KMS-11 (cell line): ENCODE measurements at regions not wholly inside any gene's neighbourhood (a gene's known extent, or its start where the extent isn't known, plus 50 kb on each side); places are given as distances from the start of the nearest gene placed in this dataset.

Experiments
- H2AFZ ChIP-seq: fragments of 200-600 bp; sonication (generic); 2 replicates; pipeline ENCODE4 v1.6.1; 2016; ENCODE audit warnings: antibody characterized with exemption, mixed run types, low read depth
- H3K27ac ChIP-seq: fragments of 200-600 bp; sonication (generic); 2 replicates; pipeline ENCODE4 v1.6.1; 2016; ENCODE audit warnings: mild to moderate bottlenecking, mixed run types
- H3K27me3 ChIP-seq: fragments of 200-600 bp; sonication (generic); 2 replicates; pipeline ENCODE4 v1.6.1; 2017; ENCODE audit warnings: mild to moderate bottlenecking, low read depth, mixed run types, moderate library complexity; ENCODE audit not compliant: insufficient read depth
- H3K36me3 ChIP-seq: fragments of 200-600 bp; sonication (generic); 2 replicates; pipeline ENCODE4 v1.6.1; 2017; ENCODE audit warnings: mild to moderate bottlenecking, mixed run types; ENCODE audit not compliant: insufficient read depth
- H3K4me1 ChIP-seq: fragments of 200-600 bp; sonication (generic); 2 replicates; pipeline ENCODE4 v1.6.1; 2016; ENCODE audit warnings: mild to moderate bottlenecking, low read depth, mixed run types; ENCODE audit not compliant: poor library complexity, severe bottlenecking
- H3K4me2 ChIP-seq: fragments of 200-600 bp; sonication (generic); 2 replicates; pipeline ENCODE4 v1.7.0; 2016; ENCODE audit warnings: mild to moderate bottlenecking, mixed run types
- H3K4me3 ChIP-seq: fragments of 200-600 bp; sonication (generic); IDR thresholded peaks from 2 replicates; pipeline ENCODE4 v1.6.1; 2017; ENCODE audit warnings: low read depth, low read length, mixed read lengths; ENCODE audit not compliant: insufficient read depth
- H3K79me2 ChIP-seq: fragments of 200-600 bp; sonication (generic); 2 replicates; pipeline ENCODE4 v1.6.1; 2016; ENCODE audit warnings: low read depth, mixed run types; ENCODE audit not compliant: insufficient read depth
- H3K9ac ChIP-seq: fragments of 200-600 bp; sonication (generic); 2 replicates; pipeline ENCODE4 v1.6.1; 2016; ENCODE audit warnings: mild to moderate bottlenecking, mixed run types
- H4K20me1 ChIP-seq: fragments of 200-600 bp; sonication (generic); 2 replicates; pipeline ENCODE4 v1.6.1; 2016; ENCODE audit warnings: mild to moderate bottlenecking, mixed run types; ENCODE audit not compliant: insufficient read depth
- TF ChIP-seq, protein P1 (sequence below): fragments of 200-600 bp; sonication (generic); conservative IDR thresholded peaks from 2 replicates; pipeline ENCODE4 v1.6.1; 2017; ENCODE audit warnings: low read depth, mild to moderate bottlenecking, antibody characterized with exemption, low read length, moderate library complexity, mixed read lengths

- TF ChIP-seq, protein P1, sequence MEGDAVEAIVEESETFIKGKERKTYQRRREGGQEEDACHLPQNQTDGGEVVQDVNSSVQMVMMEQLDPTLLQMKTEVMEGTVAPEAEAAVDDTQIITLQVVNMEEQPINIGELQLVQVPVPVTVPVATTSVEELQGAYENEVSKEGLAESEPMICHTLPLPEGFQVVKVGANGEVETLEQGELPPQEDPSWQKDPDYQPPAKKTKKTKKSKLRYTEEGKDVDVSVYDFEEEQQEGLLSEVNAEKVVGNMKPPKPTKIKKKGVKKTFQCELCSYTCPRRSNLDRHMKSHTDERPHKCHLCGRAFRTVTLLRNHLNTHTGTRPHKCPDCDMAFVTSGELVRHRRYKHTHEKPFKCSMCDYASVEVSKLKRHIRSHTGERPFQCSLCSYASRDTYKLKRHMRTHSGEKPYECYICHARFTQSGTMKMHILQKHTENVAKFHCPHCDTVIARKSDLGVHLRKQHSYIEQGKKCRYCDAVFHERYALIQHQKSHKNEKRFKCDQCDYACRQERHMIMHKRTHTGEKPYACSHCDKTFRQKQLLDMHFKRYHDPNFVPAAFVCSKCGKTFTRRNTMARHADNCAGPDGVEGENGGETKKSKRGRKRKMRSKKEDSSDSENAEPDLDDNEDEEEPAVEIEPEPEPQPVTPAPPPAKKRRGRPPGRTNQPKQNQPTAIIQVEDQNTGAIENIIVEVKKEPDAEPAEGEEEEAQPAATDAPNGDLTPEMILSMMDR = no peak
- Histone ChIP-seq H2AFZ (peak overlapping the region; percentile 58), H3K4me3 (no peak overlapping the region), H4K20me1 (no peaks in the 10 kb centered on the region), H3K27me3 (no peaks in the 10 kb centered on the region), H3K9ac (no peak overlapping the region), H3K36me3 (no peaks in the 10 kb centered on the region), H3K27ac (peak overlapping the region; percentile 69), H3K4me2 (peak overlapping the region; percentile 38; the same call in 1 of the 2 replicates), H3K4me1 (peaks cover 13% of the 10 kb centered on the region), H3K79me2 (no peaks in the 10 kb centered on the region)
Observed at GRCh38 chr2:226649201-226649600, 150.4 kb downstream of the IRS1 start.

DNA sequence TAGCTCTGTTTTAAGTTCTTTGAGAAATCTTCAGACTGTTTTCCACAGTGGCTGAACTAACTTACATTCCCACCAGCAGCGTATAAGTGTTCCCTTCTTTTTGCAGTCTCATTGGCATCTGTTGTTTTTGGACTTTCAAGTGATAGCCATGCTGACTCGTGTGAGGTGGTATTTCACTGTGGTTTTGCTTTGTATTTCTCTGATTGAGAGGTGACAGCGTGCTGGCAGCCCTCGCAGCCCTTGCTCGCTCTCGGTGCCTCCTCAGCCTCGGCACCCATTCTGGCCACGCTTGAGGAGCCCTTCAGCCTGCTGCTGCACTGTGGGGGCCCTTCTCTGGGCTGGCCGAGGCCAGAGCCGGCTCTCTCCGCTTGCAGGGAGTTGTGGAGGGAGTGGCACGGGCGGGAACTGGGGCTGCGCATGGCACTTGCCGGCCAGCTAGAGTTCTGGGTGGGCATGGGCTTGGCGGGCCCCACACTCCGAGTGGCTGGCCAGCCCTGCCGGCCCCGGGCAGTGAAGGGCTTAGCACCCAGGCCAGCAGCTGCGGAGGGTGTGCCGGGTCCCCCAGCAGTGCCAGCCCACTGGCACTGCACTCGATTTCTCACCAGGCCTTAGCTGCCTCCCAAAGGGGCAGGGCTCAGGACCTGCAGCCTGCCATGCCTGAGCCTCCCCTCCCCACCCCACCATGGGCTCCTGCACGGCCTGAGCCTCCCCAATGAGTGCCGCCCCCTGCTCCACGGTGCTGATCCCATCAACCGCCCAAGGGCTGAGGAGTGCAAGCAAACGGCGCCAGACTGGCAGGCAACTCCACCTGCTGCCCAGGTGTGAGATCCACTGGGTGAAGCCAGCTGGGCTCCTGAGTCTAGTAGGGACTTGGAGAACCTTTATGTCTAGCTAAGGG is 151.8 kb downstream of the IRS1 start:
- TF ChIP-seq, protein P1 = no peak
- peaks cover 13% of the 10 kb centered on the region for H3K4me1 ChIP-seq
- H3K79me2 ChIP-seq = no peaks in the 10 kb centered on the region
- H3K9ac ChIP-seq = no peak overlapping the region
- no peak overlapping the region for H3K4me2 ChIP-seq
- H2AFZ ChIP-seq = no peak overlapping the region
- H3K27me3 ChIP-seq = no peaks in the 10 kb centered on the region
- H4K20me1 ChIP-seq = no peaks in the 10 kb centered on the region
- no peaks in the 10 kb centered on the region for H3K36me3 ChIP-seq
- no peak overlapping the region for H3K27ac ChIP-seq
- no peak overlapping the region for H3K4me3 ChIP-seq

DNA sequence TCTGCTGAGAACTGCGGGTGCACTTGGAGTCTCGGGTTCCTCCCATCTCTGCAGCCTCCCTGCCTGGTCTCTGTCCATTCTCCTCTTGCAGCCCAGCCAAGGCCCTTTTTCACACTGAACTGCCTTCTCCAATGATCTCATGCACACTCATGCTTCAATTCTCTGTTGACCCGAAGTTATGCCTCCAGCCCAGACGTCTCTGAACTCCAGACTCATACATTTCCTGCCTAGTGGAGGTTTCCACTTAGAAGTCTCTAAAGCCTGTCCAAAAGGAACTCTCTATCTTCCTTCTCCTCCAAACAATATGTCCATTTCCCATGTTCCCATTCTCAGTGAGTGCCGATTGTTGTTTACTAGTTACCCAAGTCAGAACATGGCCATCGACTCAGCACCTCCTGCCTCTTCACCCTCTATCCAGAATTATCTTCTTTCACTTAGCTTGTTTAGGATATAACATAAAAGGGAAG is 155.2 kb downstream of the IRS1 start:
- no peaks in the 10 kb centered on the region for H4K20me1 ChIP-seq
- H2AFZ ChIP-seq = no peak overlapping the region
- TF ChIP-seq, protein P1 = no peak
- peaks cover 1% of the 10 kb centered on the region for H3K4me1 ChIP-seq
- H3K9ac ChIP-seq = no peak overlapping the region
- no peak overlapping the region for H3K4me2 ChIP-seq
- no peak overlapping the region for H3K27ac ChIP-seq
- H3K27me3 ChIP-seq = no peaks in the 10 kb centered on the region
- H3K4me3 ChIP-seq = no peak overlapping the region
- no peaks in the 10 kb centered on the region for H3K36me3 ChIP-seq
- no peaks in the 10 kb centered on the region for H3K79me2 ChIP-seq

GRCh38 chr2:226643946-226644282 is 155.7 kb downstream of the IRS1 start:
- TF ChIP-seq, protein P1 = no peak
- no peaks in the 10 kb centered on the region for H3K27me3 ChIP-seq

More at GRCh38 chr2:226643946-226644282, 155.7 kb downstream of the IRS1 start:
- H4K20me1 ChIP-seq = no peaks in the 10 kb centered on the region
- H2AFZ ChIP-seq = no peak overlapping the region
- H3K27ac ChIP-seq = no peak overlapping the region
- no peak overlapping the region for H3K9ac ChIP-seq
- H3K79me2 ChIP-seq = no peaks in the 10 kb centered on the region
- H3K36me3 ChIP-seq = no peaks in the 10 kb centered on the region
- no peak overlapping the region for H3K4me3 ChIP-seq
- no peak overlapping the region for H3K4me2 ChIP-seq
- no peaks in the 10 kb centered on the region for H3K4me1 ChIP-seq
